ENCODE measurements at regions not wholly inside any gene's neighbourhood (a gene's known extent, or its start where the extent isn't known, plus 50 kb on each side); places are given as distances from the start of the nearest gene placed in this dataset.

DNA sequence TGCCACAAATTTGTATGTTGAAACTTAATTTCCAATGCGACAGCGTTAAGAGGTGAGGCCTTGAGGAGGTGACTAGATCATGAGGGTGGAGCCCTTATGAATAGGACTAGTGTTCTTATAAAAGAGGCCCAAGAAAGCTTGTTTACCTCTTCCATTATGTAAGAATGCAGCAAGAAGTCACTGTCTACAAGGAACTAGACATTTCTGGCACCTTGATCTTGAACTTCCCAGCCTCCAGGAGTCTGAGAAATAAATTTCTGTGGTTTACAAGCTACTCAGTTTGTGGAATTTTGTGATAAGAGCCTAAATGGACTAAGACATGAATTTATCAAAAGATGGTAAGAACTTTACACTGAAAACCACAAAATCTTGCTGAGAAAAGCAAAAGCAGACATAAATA lies 173.6 kb upstream of the SGK1 start:
- no peaks in the 10 kb centered on the region for H3K27me3 ChIP-seq
- no peak for DNase-seq
- H3K4me1 ChIP-seq, result no peaks in the 10 kb centered on the region
- H3K4me3 ChIP-seq, result no peak overlapping the region
- no peaks in the 10 kb centered on the region for H3K9me3 ChIP-seq
- H3K36me3 ChIP-seq, result no peaks in the 10 kb centered on the region
- TF ChIP-seq POLR2A (IDR thresholded peaks at IDR 0.05), result no peak
- TF ChIP-seq, protein P1, sequence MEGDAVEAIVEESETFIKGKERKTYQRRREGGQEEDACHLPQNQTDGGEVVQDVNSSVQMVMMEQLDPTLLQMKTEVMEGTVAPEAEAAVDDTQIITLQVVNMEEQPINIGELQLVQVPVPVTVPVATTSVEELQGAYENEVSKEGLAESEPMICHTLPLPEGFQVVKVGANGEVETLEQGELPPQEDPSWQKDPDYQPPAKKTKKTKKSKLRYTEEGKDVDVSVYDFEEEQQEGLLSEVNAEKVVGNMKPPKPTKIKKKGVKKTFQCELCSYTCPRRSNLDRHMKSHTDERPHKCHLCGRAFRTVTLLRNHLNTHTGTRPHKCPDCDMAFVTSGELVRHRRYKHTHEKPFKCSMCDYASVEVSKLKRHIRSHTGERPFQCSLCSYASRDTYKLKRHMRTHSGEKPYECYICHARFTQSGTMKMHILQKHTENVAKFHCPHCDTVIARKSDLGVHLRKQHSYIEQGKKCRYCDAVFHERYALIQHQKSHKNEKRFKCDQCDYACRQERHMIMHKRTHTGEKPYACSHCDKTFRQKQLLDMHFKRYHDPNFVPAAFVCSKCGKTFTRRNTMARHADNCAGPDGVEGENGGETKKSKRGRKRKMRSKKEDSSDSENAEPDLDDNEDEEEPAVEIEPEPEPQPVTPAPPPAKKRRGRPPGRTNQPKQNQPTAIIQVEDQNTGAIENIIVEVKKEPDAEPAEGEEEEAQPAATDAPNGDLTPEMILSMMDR (IDR thresholded peaks at IDR 0.05), result no peak
- intact Hi-C loops (cut with DNase I; ENCODE audit: low total_unique reads), result no loop called here
- no peak overlapping the region for H3K27ac ChIP-seq

DNA sequence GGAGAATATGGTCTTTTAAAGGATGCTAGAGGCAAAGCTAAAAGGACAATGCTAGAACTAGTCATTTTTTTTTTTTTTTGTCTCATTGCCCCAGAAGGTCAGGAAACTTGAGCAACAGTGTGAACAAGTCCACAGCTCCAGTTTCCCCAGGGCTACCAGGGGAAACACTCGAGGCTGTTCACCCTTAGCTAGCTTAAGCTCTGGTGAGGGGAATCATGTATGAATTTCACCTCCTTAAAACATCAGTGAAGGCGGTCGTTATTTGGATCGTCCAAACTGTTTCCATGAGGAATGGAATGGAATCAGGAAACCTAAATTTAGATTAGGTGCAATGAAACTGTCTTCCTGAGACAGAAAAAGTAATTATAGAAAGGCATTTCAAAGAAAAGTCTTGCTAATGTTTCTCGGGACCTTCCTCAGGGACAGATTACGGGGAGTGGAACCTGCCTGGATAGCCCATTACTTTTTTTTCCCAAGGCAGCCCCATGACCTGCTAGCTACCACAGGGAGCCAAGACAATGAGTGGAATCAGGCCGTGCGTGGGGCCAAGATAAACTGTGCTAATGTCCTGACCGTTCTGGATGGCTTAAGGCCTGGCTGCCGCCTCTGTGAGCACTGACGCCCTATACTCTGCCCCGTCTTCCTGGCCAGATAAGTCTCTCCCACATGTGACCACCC lies 164.8 kb upstream of the SGK1 start:
- Histone ChIP-seq H3K4me3 (no peak overlapping the region), H3K9me3 (no peaks in the 10 kb centered on the region), H3K27me3 (no peaks in the 10 kb centered on the region), H3K4me1 (no peaks in the 10 kb centered on the region), H3K27ac (peak overlapping the region in 1 of 2 donors; percentile 37), H3K36me3 (no peaks in the 10 kb centered on the region)
- DNase-seq, result peak in 1 of 2 donors; percentile 19
- TF ChIP-seq, protein P1 (IDR thresholded peaks at IDR 0.05), result no peak
- no peak for TF ChIP-seq POLR2A (IDR thresholded peaks at IDR 0.05)
- intact Hi-C loops (cut with DNase I; ENCODE audit: low total_unique reads), result no loop called here

DNA sequence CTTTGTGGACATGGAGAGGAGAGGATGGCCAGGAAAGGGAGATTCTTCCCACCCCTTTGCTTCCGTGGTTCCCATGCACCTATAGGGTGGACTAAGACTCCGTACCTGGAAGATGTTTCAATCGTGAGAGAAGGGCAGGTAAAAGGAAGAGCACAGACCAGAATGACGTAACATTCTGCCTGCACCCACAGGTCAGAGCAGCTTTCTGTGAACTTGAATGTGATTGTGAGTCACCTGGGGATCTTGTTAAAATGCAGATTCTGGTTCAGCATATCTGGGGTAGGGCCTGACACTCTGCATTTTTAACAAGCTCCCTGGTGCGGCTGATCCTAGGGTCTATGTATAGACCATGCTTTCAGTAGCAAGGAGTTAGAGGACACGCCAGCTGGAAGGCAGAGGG lies 164.1 kb upstream of the SGK1 start:
- H3K9me3 ChIP-seq, result no peaks in the 10 kb centered on the region
- no peak overlapping the region for H3K4me3 ChIP-seq
- H3K36me3 ChIP-seq, result no peaks in the 10 kb centered on the region
- intact Hi-C loops (cut with DNase I; ENCODE audit: low total_unique reads), result no loop called here
- DNase-seq, result no peak
- TF ChIP-seq, protein P1 (IDR thresholded peaks at IDR 0.05), result no peak
- no peak for TF ChIP-seq POLR2A (IDR thresholded peaks at IDR 0.05)
- no peaks in the 10 kb centered on the region for H3K4me1 ChIP-seq
- no peaks in the 10 kb centered on the region for H3K27me3 ChIP-seq
- H3K27ac ChIP-seq, result no peak overlapping the region

DNA sequence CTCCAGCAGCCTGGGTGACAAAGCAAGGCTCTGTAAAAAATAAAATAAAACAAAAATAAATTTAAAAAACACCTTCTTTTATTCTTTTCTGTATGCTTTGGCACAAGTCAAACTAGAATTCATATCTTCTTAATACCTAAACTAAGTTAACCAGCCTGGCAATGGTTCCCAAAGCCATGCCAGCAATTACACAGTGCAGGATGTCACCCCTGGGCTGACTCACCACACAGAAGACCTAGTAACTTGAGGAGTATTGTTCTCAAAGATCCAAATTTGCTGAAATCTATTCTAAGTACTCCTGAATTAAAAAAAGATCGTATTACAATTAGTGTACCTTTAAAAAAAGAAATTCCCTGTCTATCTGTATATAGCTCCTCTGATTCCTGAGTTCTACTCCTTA lies 162.7 kb upstream of the SGK1 start:
- Histone ChIP-seq H3K9me3 (no peaks in the 10 kb centered on the region), H3K4me1 (no peaks in the 10 kb centered on the region), H3K36me3 (no peaks in the 10 kb centered on the region), H3K4me3 (no peak overlapping the region), H3K27me3 (no peaks in the 10 kb centered on the region), H3K27ac (no peak overlapping the region)
- no peak for DNase-seq
- intact Hi-C loops (cut with DNase I; ENCODE audit: low total_unique reads), result no loop called here
- TF ChIP-seq, protein P1 (IDR thresholded peaks at IDR 0.05), result no peak
- no peak for TF ChIP-seq POLR2A (IDR thresholded peaks at IDR 0.05)

DNA sequence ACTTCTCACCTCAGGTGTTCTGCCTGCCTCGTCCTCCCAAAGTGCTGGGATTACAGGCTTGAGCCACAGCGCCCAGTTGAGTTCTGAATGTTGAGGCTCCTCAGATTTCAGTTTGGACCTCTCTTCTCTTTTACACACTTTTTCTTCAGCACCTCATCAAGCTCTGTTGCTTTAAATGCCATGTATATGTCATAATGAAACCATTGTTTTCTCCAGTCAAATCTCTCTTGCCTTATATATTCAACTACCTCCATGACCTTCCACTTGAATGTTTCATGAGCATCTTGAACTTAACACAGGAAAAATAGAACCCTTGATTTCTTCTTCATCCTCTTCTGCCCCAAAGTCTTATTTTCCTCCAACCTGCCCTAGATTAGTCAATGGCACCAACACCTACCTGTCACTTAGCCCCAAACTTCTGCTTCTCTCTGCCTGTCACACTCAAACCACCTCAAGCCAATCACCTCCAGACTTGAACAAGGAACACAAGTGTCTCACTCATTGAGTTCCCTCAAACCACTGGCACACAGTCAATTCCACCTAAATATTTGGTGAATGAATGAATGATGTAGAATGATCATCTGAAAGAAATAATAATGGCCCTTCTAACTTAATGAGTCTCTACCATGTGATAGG lies 161.0 kb upstream of the SGK1 start:
- Histone ChIP-seq H3K36me3 (no peaks in the 10 kb centered on the region), H3K27ac (no peak overlapping the region), H3K4me3 (no peak overlapping the region), H3K9me3 (no peaks in the 10 kb centered on the region), H3K4me1 (no peaks in the 10 kb centered on the region), H3K27me3 (no peaks in the 10 kb centered on the region)
- intact Hi-C loops (cut with DNase I; ENCODE audit: low total_unique reads), result no loop called here
- TF ChIP-seq, protein P1 (IDR thresholded peaks at IDR 0.05), result no peak
- TF ChIP-seq POLR2A (IDR thresholded peaks at IDR 0.05), result no peak
- no peak for DNase-seq

Data from uterus (tissue), 3 donors.